Psoas muscle (tissue), 7 donors: ENCODE measurements at regions not wholly inside any gene's neighbourhood (a gene's known extent, or its start where the extent isn't known, plus 50 kb on each side); places are given as distances from the start of the nearest gene placed in this dataset.

Source experiments
- ATAC-seq, 4 donors: fragments of 200-7000 bp; cut with Tn5 transposase; one replicate each; pipeline ENCODE4 v1.9.1; 2020; ENCODE audit warnings: moderate library complexity in 3 of 4, mild to moderate bottlenecking in 2 of 4
- DNase-seq, 2 donors: peaks; one replicate each; pipeline ENCODE4 v3.0.0-alpha.2; 2020
- H3K27ac ChIP-seq: fragments of 200-600 bp; one replicate; pipeline ENCODE4 v1.8.0; 2022
- H3K27me3 ChIP-seq, 3 donors: fragments of 200-600 bp in 1 of 3; one replicate each; pipeline versions ENCODE4 v1.6.1 to v1.8.0; 2013 to 2022; ENCODE audit warnings: low read length in 2 of 3, mild to moderate bottlenecking in 2 of 3, moderate library complexity in 1 of 3; ENCODE audit not compliant: insufficient read depth in 3 of 3
- H3K36me3 ChIP-seq, 2 donors: fragments of 200-600 bp in 1 of 2; one replicate each; pipeline versions ENCODE4 v1.6.1 to v1.8.0; 2013 to 2022; ENCODE audit warnings: low read depth in 1 of 2, mild to moderate bottlenecking in 1 of 2, moderate library complexity in 1 of 2; ENCODE audit not compliant: insufficient read depth in 1 of 2
- H3K4me1 ChIP-seq: fragments of 200-600 bp; one replicate; pipeline ENCODE4 v1.8.0; 2022
- H3K4me3 ChIP-seq: fragments of 200-600 bp; one replicate; pipeline ENCODE4 v1.8.0; 2022; ENCODE audit warnings: mild to moderate bottlenecking
- H3K9me3 ChIP-seq: fragments of 200-600 bp; one replicate; pipeline ENCODE4 v1.8.0; 2022
- CTCF ChIP-seq: fragments of 200-600 bp; IDR thresholded peaks from one replicate; pipeline ENCODE4 v1.8.0; 2022; ENCODE audit warnings: antibody characterized with exemption
- WGBS, 3 donors: extraction: QIAGEN DNeasy Blood & Tissue Kit; methylation state at CpG; one replicate each; pipeline versions ENCODE4 v1.1.6 to v1.1.7; 2013; 5-methylcytosine and 5-hydroxymethylcytosine counted together
- intact Hi-C, 2 donors: fragments of 100-400 bp; cut with DNase I; formaldehyde crosslinking; loops; one replicate each; pipeline versions ENCODE4 v1.11.0 to v1.14.2; 2022
- donor health status: healthy with polysubstance abuse.
- donor health status: DM: no; HTN: no; CAD: no; lungs with moderate emphysema.
- donor health status: Bipolar disorder and iron deficiency.
- donor health status: healthy.
- donor health status: DM: yes; HTN: yes; CAD: no.
- donor health status: DM: no; HTN: no; CAD: no.
- donor health status: DM: yes; HTN: yes; CAD: no.

DNA sequence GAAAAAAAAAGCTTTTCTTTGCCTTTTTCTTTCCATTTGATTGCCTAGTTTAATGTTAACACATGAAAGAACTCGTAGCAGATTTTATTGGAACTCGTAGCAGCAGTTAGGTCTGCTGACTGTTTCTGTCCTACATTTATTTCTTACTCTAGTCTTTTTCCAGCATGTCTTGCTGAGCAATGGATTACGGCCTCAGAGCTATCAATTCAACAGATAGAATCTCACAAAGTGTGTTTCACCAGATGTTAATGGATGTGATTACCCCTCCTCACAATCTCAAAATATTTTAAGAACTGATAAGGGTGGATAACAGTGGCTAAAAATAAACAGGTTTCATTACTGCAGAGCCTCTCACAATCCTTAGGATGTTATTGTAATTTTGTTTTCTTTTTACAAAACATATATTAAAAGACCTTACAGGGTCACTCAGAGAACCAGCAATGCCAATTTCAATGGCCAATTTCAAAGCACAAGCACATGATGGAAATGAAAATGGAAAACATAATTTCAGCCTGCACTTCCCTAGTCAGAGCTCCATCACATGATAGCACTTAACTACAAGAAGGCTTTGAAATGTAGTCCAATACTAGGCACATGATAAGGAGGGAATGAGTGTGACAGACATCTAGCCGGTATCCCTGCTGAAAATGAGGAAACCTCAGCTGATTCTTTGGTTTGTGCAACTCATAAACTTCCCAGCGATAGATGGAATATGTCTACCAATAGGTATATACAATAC lies 838.1 kb upstream of the SEMA6D start:
- 37 to 59% (median 51%) methylated on average over 5 of the region's 5 CpGs for WGBS, 3 donors
- Histone ChIP-seq H3K9me3 (no peaks in the 10 kb centered on the region), H3K4me3 (no peak overlapping the region), H3K27me3 (no peaks in the 10 kb centered on the region), H3K36me3 (no peaks in the 10 kb centered on the region), H3K4me1 (no peaks in the 10 kb centered on the region), H3K27ac (no peak overlapping the region)
- no peak for ATAC-seq
- no peak for TF ChIP-seq CTCF
- intact Hi-C loops = no loop called here
- DNase-seq = no peak

DNA sequence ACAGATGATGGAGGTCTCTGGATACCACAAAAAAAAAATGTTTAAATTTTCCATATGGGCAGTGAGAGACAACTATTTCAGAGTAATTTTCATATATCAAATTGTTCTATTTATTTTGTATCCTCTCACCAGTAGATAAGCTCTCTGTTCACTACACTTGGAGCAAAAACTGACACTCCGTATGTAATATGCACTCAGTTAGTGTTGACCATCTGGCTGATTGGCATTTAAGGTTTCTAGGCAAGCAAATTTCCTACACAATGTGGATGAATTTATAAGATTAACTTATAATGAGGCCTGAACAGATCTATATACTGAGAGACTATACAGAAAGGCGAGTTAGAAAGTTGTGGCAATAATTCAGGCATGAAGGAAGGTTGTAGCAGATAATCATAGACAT lies 836.5 kb upstream of the SEMA6D start:
- no peaks in the 10 kb centered on the region for H3K36me3 ChIP-seq
- WGBS, 3 donors = 61 to 76% (median 73%) methylated on average over 2 of the region's 2 CpGs
- DNase-seq (no peak), ATAC-seq (no peak)
- intact Hi-C loops = no loop called here
- H3K27ac ChIP-seq = no peak overlapping the region
- H3K9me3 ChIP-seq = no peaks in the 10 kb centered on the region
- H3K4me1 ChIP-seq = no peaks in the 10 kb centered on the region
- no peak overlapping the region for H3K4me3 ChIP-seq
- no peak for TF ChIP-seq CTCF
- no peaks in the 10 kb centered on the region for H3K27me3 ChIP-seq

DNA sequence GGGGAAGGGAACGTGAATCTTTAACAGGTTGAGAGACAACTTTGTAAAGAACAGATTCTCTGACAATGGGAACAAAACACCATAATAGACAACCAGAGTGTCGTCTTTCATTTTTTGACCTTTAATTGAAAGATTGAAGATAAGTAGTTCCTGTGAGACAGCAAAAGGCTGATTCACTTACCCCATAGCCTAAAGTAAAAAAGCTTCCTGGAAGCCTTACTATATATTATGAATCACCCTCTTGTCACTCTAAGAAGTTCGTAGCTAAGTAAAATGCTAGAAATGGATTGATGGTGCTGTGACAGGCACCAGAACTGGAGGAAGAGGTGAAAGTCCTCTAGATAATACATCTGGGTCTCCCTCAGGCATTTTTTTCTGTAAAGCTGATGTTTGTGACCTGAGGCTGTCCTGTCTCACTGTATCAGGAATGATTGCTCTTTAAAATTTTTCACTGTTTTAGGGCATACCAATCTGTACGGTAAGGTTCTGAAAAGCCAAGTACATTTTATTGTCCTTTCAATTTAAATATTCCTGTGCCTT lies 824.6 kb upstream of the SEMA6D start:
- Histone ChIP-seq H3K4me1 (no peaks in the 10 kb centered on the region), H3K4me3 (no peak overlapping the region), H3K9me3 (no peaks in the 10 kb centered on the region), H3K27ac (no peak overlapping the region), H3K27me3 (no peaks in the 10 kb centered on the region), H3K36me3 (no peaks in the 10 kb centered on the region)
- 58 to 65% (median 62%) methylated on average over 4 of the region's 4 CpGs for WGBS, 3 donors
- DNase-seq (no peak), ATAC-seq (no peak)
- intact Hi-C loops = no loop called here
- TF ChIP-seq CTCF = no peak

DNA sequence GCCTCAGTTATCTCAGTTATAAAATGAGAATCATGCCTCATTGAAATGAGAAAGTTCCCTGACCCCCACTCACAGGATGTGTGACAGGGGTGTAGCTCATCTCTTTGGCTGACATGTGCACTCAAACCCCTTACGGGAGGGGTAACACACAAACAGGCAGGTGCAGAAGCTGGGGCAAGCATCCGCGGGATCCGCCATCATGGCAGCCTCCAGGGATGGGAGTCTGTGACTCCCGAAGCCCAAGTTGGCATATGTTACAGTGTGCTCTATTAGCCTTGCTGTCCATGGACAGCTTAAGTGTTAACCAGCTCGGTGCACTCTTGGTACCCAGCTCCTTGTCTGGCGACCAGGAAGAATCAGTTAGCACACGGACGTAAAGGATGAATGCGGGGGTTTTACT lies 822.7 kb upstream of the SEMA6D start:
- intact Hi-C loops = no loop called here
- no peaks in the 10 kb centered on the region for H3K36me3 ChIP-seq
- ATAC-seq (no peak), DNase-seq (no peak)
- no peaks in the 10 kb centered on the region for H3K4me1 ChIP-seq
- no peak overlapping the region for H3K27ac ChIP-seq
- WGBS, 3 donors = 88 to 95% (median 91%) methylated on average over 10 of the region's 10 CpGs
- H3K4me3 ChIP-seq = no peak overlapping the region
- no peak for TF ChIP-seq CTCF
- no peaks in the 10 kb centered on the region for H3K9me3 ChIP-seq
- H3K27me3 ChIP-seq = no peaks in the 10 kb centered on the region

- ATAC-seq (no peak), DNase-seq (no peak)
- intact Hi-C loops = no loop called here
- TF ChIP-seq CTCF = no peak
- Histone ChIP-seq H3K27ac (no peak overlapping the region), H3K4me1 (no peaks in the 10 kb centered on the region), H3K27me3 (no peaks in the 10 kb centered on the region), H3K36me3 (no peaks in the 10 kb centered on the region), H3K4me3 (no peak overlapping the region), H3K9me3 (no peaks in the 10 kb centered on the region)
- 60 to 80% (median 67%) methylated on average over 1 of the region's 1 CpG for WGBS, 3 donors
Measured at GRCh38 chr15:46897266-46897665, 820.0 kb upstream of the SEMA6D start.
